ENCODE measurements at regions not wholly inside any gene's neighbourhood (a gene's known extent, or its start where the extent isn't known, plus 50 kb on each side); places are given as distances from the start of the nearest gene placed in this dataset.
"Not testable (repeated sequence)": the region's sequence is repeated elsewhere in the genome, so short reads cannot be mapped to it uniquely, and the experiment has no call there.

GRCh38 chr5:130996720-130997119 is 168.3 kb downstream of the HINT1 start:
- BruUV-seq (replicated peaks); H3K9ac ChIP-seq (ENCODE audit: low read length); RAD21 ChIA-PET (ENCODE audit: low non-redundant PET in 1 of 2, low total read pairs in 2 of 2, uncharacterized antibody in 2 of 2, unreplicated experiment in 2 of 2); H3K4me3 ChIP-seq (replicated peaks in 1 of 2; ENCODE audit: low read depth in 1 of 2, low read length in 2 of 2); H3K9me2 ChIP-seq (ENCODE audit: insufficient read depth); H3K4me1 ChIP-seq (ENCODE audit: control insufficient read depth in 1 of 2, insufficient read depth in 2 of 2, low read length in 2 of 2); H3K4me2 ChIP-seq (ENCODE audit: low read length); intact Hi-C loops (cut with micrococcal nuclease); H3K27me3 ChIP-seq (ENCODE audit: insufficient read depth, low read length); H2AFZ ChIP-seq (ENCODE audit: low read depth, low read length, poor library complexity, severe bottlenecking); H3K79me2 ChIP-seq (ENCODE audit: insufficient read depth, low read length); H3K9me3 ChIP-seq (ENCODE audit: control insufficient read depth in 1 of 2, insufficient read depth in 1 of 2, low read depth in 1 of 2, low read length in 2 of 2); DNase-seq (ENCODE audit: low read depth, low spot score); POLR2A ChIA-PET; H3K36me3 ChIP-seq (ENCODE audit: control insufficient read depth in 1 of 2, insufficient read depth in 2 of 2, low read length in 2 of 2); H3K27ac ChIP-seq (ENCODE audit: low read depth, low read length); H4K20me1 ChIP-seq (ENCODE audit: insufficient read depth): not testable (repeated sequence)
- peak; percentile 71 for ATAC-seq
- CTCF ChIA-PET, result interaction anchor here (0.9 kb wide), 1 partner anchor 125 kb away, joined by 4 read pairs; no protein-coding TSS in a partner anchor

- no peak overlapping the region for H2AFZ ChIP-seq (ENCODE audit: low read depth, low read length, poor library complexity, severe bottlenecking)
- H4K20me1 ChIP-seq (ENCODE audit: insufficient read depth), result no peaks in the 10 kb centered on the region
- H3K79me2 ChIP-seq (ENCODE audit: insufficient read depth, low read length), result no peaks in the 10 kb centered on the region
- DNase-seq (ENCODE audit: low read depth, low spot score), result no peak
- no peaks in the 10 kb centered on the region for H3K4me1 ChIP-seq (ENCODE audit: control insufficient read depth in 1 of 2, insufficient read depth in 2 of 2, low read length in 2 of 2)
- no peak for TF ChIP-seq EZH2 (IDR thresholded peaks at IDR 0.05)
- no peak for TF ChIP-seq MAX (IDR thresholded peaks at IDR 0.05)
- no peak for TF ChIP-seq CTCF (IDR thresholded peaks at IDR 0.05 in 2 of 3, conservative IDR thresholded peaks at IDR 0.05 in 1 of 3; ENCODE audit: borderline replicate concordance in 1 of 3, insufficient read depth in 1 of 3, low read depth in 2 of 3, low read length in 2 of 3)
- no peak for TF ChIP-seq SIN3A (IDR thresholded peaks at IDR 0.05; ENCODE audit: low read depth)
- ATAC-seq, result no peak
- no peaks in the 10 kb centered on the region for H3K9me2 ChIP-seq (ENCODE audit: insufficient read depth)
- no peaks in the 10 kb centered on the region for H3K27me3 ChIP-seq (ENCODE audit: insufficient read depth, low read length)
- H3K9me3 ChIP-seq (ENCODE audit: control insufficient read depth in 1 of 2, insufficient read depth in 1 of 2, low read depth in 1 of 2, low read length in 2 of 2), result no peaks in the 10 kb centered on the region
- H3K9ac ChIP-seq (ENCODE audit: low read length), result no peak overlapping the region
- ChIA-PET CTCF (interaction anchor here (0.9 kb wide), 1 partner anchor 124 kb away, joined by 4 read pairs; no protein-coding TSS in a partner anchor), POLR2A (no interaction called here), RAD21 (ENCODE audit: low non-redundant PET in 1 of 2, low total read pairs in 2 of 2, uncharacterized antibody in 2 of 2, unreplicated experiment in 2 of 2) (no interaction called here)
- H3K4me2 ChIP-seq (ENCODE audit: low read length), result no peak overlapping the region
- H3K27ac ChIP-seq (ENCODE audit: low read depth, low read length), result no peak overlapping the region
- H3K4me3 ChIP-seq (replicated peaks in 1 of 2; ENCODE audit: low read depth in 1 of 2, low read length in 2 of 2), result no peak overlapping the region
- intact Hi-C loops (cut with micrococcal nuclease), result no loop called here
- no peaks in the 10 kb centered on the region for H3K36me3 ChIP-seq (ENCODE audit: control insufficient read depth in 1 of 2, insufficient read depth in 2 of 2, low read length in 2 of 2)
- no TSS peak for BruUV-seq (replicated peaks)
Observed at GRCh38 chr5:130995851-130996250, 169.2 kb downstream of the HINT1 start.

Data from HCT116 (cell line).